HL-60 (cell line): ENCODE measurements at regions not wholly inside any gene's neighbourhood (a gene's known extent, or its start where the extent isn't known, plus 50 kb on each side); places are given as distances from the start of the nearest gene placed in this dataset.

Source experiments
- DNase-seq, 2 experiments: peaks; one replicate each; pipeline ENCODE4 v3.0.0-alpha.2; 2010 to 2020; ENCODE audit warnings: low read depth in 1 of 2, low spot score in 1 of 2
- H3K27ac ChIP-seq: fragments of 250-450 bp; sonication (Bioruptor Pico); replicated peaks from 2 replicates; pipeline ENCODE4 v1.5.1; 2020; ENCODE audit warnings: mild to moderate bottlenecking, moderate library complexity
- H3K27me3 ChIP-seq: fragments of 250-450 bp; sonication (Bioruptor Pico); 2 replicates; pipeline ENCODE4 v1.5.1; 2021; ENCODE audit warnings: mild to moderate bottlenecking, moderate library complexity; ENCODE audit not compliant: insufficient read depth, poor library complexity, severe bottlenecking
- H3K4me3 ChIP-seq: replicated peaks from 2 replicates; pipeline ENCODE4 v1.5.1; 2011; ENCODE audit warnings: mild to moderate bottlenecking, control low read depth, low read length; ENCODE audit not compliant: insufficient read depth
- CTCF ChIP-seq: IDR thresholded peaks from one replicate; pipeline ENCODE4 v1.5.1; 2011; ENCODE audit warnings: low read length, control low read depth, inconsistent platforms; ENCODE audit not compliant: insufficient read depth
- GABPA ChIP-seq: IDR thresholded peaks from 2 replicates; pipeline ENCODE4 v1.6.1; 2012; ENCODE audit warnings: low read depth
- POLR2AphosphoS5 ChIP-seq: IDR thresholded peaks from 2 replicates; pipeline ENCODE4 v1.6.1; 2012; ENCODE audit warnings: low read depth
- REST ChIP-seq: IDR thresholded peaks from 2 replicates; pipeline ENCODE4 v1.6.1; 2012; ENCODE audit warnings: low read depth; ENCODE audit not compliant: insufficient replicate concordance
- SPI1 ChIP-seq: IDR thresholded peaks from 2 replicates; pipeline ENCODE4 v1.6.1; 2012; ENCODE audit warnings: low read depth, mild to moderate bottlenecking, borderline replicate concordance

GRCh38 chr12:94864987-94865386, 138.5 kb downstream of the NDUFA12 start:
- no peak for TF ChIP-seq CTCF
- no peak for TF ChIP-seq POLR2AphosphoS5
- no peak for TF ChIP-seq GABPA
- TF ChIP-seq REST, result no peak
- TF ChIP-seq SPI1, result no peak
- no peak for DNase-seq
- Histone ChIP-seq H3K27me3 (peaks cover 2% of the 10 kb centered on the region), H3K4me3 (no peak overlapping the region), H3K27ac (no peak overlapping the region)

GRCh38 chr12:94863321-94864035, 140.0 kb downstream of the NDUFA12 start:
- DNase-seq, result no peak
- Histone ChIP-seq H3K27me3 (peaks cover 3% of the 10 kb centered on the region), H3K4me3 (no peak overlapping the region), H3K27ac (no peak overlapping the region)
- TF ChIP-seq REST (no peak), SPI1 (no peak), CTCF (no peak), POLR2AphosphoS5 (no peak), GABPA (no peak)

- Histone ChIP-seq H3K4me3 (no peak overlapping the region), H3K27ac (no peak overlapping the region), H3K27me3 (peaks cover 3% of the 10 kb centered on the region)
- no peak for DNase-seq
- TF ChIP-seq GABPA (no peak), CTCF (no peak), REST (no peak), POLR2AphosphoS5 (no peak), SPI1 (no peak)
Measured at GRCh38 chr12:94862421-94862820, 141.1 kb downstream of the NDUFA12 start.
